GM12872 (cell line): ENCODE measurements at regions not wholly inside any gene's neighbourhood (a gene's known extent, or its start where the extent isn't known, plus 50 kb on each side); places are given as distances from the start of the nearest gene placed in this dataset.

Source experiments
- CTCF ChIP-seq: IDR thresholded peaks from 3 replicates; pipeline ENCODE4 v1.5.1; 2011; ENCODE audit warnings: low read depth, mild to moderate bottlenecking, low read length, moderate library complexity; ENCODE audit not compliant: insufficient read depth

GRCh38 chr9:89756891-89757537 is 152.2 kb downstream of the GADD45G start:
- no peak for TF ChIP-seq CTCF

GRCh38 chr9:89757776-89758528 is 153.1 kb downstream of the GADD45G start:
- TF ChIP-seq CTCF: no peak

- no peak for TF ChIP-seq CTCF
These were observed 154.8 kb downstream of the GADD45G start for GRCh38 chr9:89759572-89759971.

GRCh38 chr9:89760123-89760522 is 155.3 kb downstream of the GADD45G start:
- no peak for TF ChIP-seq CTCF

- TF ChIP-seq CTCF: no peak
These were observed 159.4 kb downstream of the GADD45G start for GRCh38 chr9:89764217-89764616.

- TF ChIP-seq CTCF: no peak
These were observed 160.6 kb downstream of the GADD45G start for GRCh38 chr9:89765211-89765946.

- TF ChIP-seq CTCF: no peak
These were observed 162.2 kb downstream of the GADD45G start for GRCh38 chr9:89766991-89767390.
